ENCODE measurements at regions not wholly inside any gene's neighbourhood (a gene's known extent, or its start where the extent isn't known, plus 50 kb on each side); places are given as distances from the start of the nearest gene placed in this dataset.

DNA sequence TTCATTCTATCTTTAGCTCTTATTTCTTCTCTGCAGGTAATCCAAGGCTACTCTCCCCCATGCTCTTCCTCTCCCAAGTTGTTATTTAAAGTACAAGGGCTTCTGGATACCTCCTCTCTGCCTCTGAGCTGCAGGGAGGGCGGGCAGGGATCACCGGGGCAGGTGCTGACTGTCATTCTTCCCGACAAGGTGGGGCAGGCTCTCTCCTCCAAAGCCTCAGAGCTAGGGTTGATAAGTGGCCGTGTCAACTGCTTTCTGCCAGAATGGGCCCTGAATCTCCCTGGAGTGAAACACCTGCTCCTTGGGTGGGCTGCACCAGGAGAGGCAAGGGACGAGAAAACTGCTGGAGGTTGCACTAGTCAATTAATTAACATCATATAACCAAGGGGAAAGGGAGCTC lies 250.3 kb downstream of the SLC4A3 start:
- no peak for TF ChIP-seq POLR2A (IDR thresholded peaks at IDR 0.05)
- TF ChIP-seq, protein P1, sequence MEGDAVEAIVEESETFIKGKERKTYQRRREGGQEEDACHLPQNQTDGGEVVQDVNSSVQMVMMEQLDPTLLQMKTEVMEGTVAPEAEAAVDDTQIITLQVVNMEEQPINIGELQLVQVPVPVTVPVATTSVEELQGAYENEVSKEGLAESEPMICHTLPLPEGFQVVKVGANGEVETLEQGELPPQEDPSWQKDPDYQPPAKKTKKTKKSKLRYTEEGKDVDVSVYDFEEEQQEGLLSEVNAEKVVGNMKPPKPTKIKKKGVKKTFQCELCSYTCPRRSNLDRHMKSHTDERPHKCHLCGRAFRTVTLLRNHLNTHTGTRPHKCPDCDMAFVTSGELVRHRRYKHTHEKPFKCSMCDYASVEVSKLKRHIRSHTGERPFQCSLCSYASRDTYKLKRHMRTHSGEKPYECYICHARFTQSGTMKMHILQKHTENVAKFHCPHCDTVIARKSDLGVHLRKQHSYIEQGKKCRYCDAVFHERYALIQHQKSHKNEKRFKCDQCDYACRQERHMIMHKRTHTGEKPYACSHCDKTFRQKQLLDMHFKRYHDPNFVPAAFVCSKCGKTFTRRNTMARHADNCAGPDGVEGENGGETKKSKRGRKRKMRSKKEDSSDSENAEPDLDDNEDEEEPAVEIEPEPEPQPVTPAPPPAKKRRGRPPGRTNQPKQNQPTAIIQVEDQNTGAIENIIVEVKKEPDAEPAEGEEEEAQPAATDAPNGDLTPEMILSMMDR (IDR thresholded peaks at IDR 0.05), result no peak

Data from body of pancreas (tissue), 4 donors.